ENCODE measurements at regions not wholly inside any gene's neighbourhood (a gene's known extent, or its start where the extent isn't known, plus 50 kb on each side); places are given as distances from the start of the nearest gene placed in this dataset.

DNA sequence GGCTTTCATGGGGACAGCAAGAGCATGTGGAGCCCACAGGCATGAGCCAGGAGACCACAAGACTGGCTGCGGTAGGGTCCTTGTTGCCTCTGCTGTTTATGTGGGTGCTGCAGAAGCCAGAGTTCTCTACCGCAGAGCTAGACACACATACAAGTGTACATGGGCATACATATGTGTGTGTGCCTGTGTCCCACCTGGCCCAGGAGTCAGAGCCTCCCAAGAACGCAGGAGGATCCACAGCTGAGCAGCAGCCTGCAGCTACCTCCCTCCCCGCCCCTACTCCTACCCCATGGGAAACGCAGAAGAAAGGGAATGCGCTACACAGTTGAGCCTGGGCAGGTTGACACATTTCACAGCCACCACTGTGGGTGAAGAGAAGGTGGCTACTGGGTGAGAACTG lies 438.1 kb upstream of the SMIM21 start:
- no peak for DNase-seq (ENCODE audit: low read depth in 1 of 2, low spot score in 1 of 2)
- Histone ChIP-seq H3K4me3 (replicated peaks; ENCODE audit: insufficient read depth, low read length) (no peak overlapping the region), H3K27ac (replicated peaks) (no peak overlapping the region), H3K27me3 (ENCODE audit: insufficient read depth, poor library complexity, severe bottlenecking) (peaks cover 15% of the 10 kb centered on the region)
- TF ChIP-seq, protein P1, sequence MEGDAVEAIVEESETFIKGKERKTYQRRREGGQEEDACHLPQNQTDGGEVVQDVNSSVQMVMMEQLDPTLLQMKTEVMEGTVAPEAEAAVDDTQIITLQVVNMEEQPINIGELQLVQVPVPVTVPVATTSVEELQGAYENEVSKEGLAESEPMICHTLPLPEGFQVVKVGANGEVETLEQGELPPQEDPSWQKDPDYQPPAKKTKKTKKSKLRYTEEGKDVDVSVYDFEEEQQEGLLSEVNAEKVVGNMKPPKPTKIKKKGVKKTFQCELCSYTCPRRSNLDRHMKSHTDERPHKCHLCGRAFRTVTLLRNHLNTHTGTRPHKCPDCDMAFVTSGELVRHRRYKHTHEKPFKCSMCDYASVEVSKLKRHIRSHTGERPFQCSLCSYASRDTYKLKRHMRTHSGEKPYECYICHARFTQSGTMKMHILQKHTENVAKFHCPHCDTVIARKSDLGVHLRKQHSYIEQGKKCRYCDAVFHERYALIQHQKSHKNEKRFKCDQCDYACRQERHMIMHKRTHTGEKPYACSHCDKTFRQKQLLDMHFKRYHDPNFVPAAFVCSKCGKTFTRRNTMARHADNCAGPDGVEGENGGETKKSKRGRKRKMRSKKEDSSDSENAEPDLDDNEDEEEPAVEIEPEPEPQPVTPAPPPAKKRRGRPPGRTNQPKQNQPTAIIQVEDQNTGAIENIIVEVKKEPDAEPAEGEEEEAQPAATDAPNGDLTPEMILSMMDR (IDR thresholded peaks at IDR 0.05; ENCODE audit: insufficient read depth, low read length): no peak
- TF ChIP-seq GABPA (IDR thresholded peaks at IDR 0.05; ENCODE audit: low read depth): no peak
- no peak for TF ChIP-seq SPI1 (IDR thresholded peaks at IDR 0.05; ENCODE audit: borderline replicate concordance, low read depth)
- no peak for TF ChIP-seq POLR2AphosphoS5 (IDR thresholded peaks at IDR 0.05; ENCODE audit: low read depth)
- TF ChIP-seq, protein P2, sequence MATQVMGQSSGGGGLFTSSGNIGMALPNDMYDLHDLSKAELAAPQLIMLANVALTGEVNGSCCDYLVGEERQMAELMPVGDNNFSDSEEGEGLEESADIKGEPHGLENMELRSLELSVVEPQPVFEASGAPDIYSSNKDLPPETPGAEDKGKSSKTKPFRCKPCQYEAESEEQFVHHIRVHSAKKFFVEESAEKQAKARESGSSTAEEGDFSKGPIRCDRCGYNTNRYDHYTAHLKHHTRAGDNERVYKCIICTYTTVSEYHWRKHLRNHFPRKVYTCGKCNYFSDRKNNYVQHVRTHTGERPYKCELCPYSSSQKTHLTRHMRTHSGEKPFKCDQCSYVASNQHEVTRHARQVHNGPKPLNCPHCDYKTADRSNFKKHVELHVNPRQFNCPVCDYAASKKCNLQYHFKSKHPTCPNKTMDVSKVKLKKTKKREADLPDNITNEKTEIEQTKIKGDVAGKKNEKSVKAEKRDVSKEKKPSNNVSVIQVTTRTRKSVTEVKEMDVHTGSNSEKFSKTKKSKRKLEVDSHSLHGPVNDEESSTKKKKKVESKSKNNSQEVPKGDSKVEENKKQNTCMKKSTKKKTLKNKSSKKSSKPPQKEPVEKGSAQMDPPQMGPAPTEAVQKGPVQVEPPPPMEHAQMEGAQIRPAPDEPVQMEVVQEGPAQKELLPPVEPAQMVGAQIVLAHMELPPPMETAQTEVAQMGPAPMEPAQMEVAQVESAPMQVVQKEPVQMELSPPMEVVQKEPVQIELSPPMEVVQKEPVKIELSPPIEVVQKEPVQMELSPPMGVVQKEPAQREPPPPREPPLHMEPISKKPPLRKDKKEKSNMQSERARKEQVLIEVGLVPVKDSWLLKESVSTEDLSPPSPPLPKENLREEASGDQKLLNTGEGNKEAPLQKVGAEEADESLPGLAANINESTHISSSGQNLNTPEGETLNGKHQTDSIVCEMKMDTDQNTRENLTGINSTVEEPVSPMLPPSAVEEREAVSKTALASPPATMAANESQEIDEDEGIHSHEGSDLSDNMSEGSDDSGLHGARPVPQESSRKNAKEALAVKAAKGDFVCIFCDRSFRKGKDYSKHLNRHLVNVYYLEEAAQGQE (IDR thresholded peaks at IDR 0.05; ENCODE audit: insufficient replicate concordance, low read depth): no peak

DNA sequence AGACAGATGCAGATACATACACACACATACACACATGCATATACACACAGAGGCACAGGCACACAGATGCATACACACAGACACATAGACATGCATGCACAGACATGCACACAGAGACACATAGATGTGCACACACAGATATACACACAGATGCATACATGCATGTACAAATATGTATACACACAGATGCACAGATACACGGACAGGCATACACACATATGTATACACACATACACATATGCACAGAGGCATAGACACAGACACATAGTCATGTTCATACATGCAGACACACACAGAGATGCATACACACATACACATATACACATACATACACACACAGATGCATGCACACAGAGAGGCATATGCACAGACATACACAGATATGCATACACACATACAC lies 437.3 kb upstream of the SMIM21 start:
- peaks cover 15% of the 10 kb centered on the region for H3K27me3 ChIP-seq (ENCODE audit: insufficient read depth, poor library complexity, severe bottlenecking)
- H3K27ac ChIP-seq (replicated peaks): no peak overlapping the region
- no peak for DNase-seq (ENCODE audit: low read depth in 1 of 2, low spot score in 1 of 2)
- TF ChIP-seq GABPA (IDR thresholded peaks at IDR 0.05; ENCODE audit: low read depth) (no peak), POLR2AphosphoS5 (IDR thresholded peaks at IDR 0.05; ENCODE audit: low read depth) (no peak), SPI1 (IDR thresholded peaks at IDR 0.05; ENCODE audit: borderline replicate concordance, low read depth) (no peak)
- TF ChIP-seq, protein P2 (IDR thresholded peaks at IDR 0.05; ENCODE audit: insufficient replicate concordance, low read depth): no peak
- TF ChIP-seq, protein P1 (IDR thresholded peaks at IDR 0.05; ENCODE audit: insufficient read depth, low read length): no peak
- H3K4me3 ChIP-seq (replicated peaks; ENCODE audit: insufficient read depth, low read length): no peak overlapping the region

DNA sequence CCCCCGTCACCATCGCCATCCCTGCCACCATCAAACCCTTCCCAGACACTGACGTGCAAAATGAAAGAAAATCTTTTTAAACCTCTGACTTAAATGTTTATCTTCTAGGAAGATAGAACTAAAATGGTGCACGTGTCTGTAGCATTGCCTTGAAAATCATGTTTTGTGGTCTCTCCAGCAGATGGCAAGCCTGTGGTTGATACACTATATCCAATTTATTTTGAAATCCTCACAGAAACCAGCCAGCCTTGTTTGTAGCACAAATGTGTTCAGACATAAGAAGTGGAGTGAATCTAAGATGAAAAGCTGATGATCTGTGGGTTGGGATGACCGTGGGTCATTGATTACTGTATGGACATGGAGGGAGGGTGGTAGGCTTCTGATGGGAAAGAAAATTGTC lies 436.2 kb upstream of the SMIM21 start:
- TF ChIP-seq, protein P2 (IDR thresholded peaks at IDR 0.05; ENCODE audit: insufficient replicate concordance, low read depth): no peak
- TF ChIP-seq GABPA (IDR thresholded peaks at IDR 0.05; ENCODE audit: low read depth): no peak
- TF ChIP-seq, protein P1 (IDR thresholded peaks at IDR 0.05; ENCODE audit: insufficient read depth, low read length): no peak
- no peak for TF ChIP-seq POLR2AphosphoS5 (IDR thresholded peaks at IDR 0.05; ENCODE audit: low read depth)
- TF ChIP-seq SPI1 (IDR thresholded peaks at IDR 0.05; ENCODE audit: borderline replicate concordance, low read depth): no peak
- H3K27me3 ChIP-seq (ENCODE audit: insufficient read depth, poor library complexity, severe bottlenecking): peaks cover 15% of the 10 kb centered on the region
- no peak overlapping the region for H3K27ac ChIP-seq (replicated peaks)
- H3K4me3 ChIP-seq (replicated peaks; ENCODE audit: insufficient read depth, low read length): no peak overlapping the region
- DNase-seq (ENCODE audit: low read depth in 1 of 2, low spot score in 1 of 2): no peak

All from HL-60 (cell line).